Dedifferentiated amniotic fluid mesenchymal stem cell (primary cell): ENCODE measurements at regions not wholly inside any gene's neighbourhood (a gene's known extent, or its start where the extent isn't known, plus 50 kb on each side); places are given as distances from the start of the nearest gene placed in this dataset.

Experiments used
- DNase-seq: peaks from one replicate; pipeline ENCODE4 v3.0.0-alpha.2; 2016; ENCODE audit errors: extremely low spot score

DNA sequence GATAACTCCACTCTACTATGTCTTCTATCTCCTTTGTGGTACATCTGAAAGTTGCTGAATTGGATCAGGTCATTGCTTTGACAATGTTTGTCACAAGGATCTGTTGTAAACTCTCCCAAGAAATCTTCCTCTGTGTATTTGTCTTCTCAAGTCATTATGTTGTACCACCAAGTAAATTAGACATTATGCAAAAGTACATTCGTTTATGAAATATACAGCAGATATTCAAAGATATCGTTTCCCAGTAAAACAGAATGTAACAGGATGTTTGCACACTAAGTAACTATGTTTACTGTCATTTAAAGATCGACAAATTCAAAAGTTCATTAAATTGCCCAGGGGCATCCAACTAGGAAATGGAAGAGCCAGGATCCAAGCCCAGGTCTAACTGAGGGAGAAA lies 739.4 kb downstream of the EFNB2 start:
- no peak for DNase-seq

DNA sequence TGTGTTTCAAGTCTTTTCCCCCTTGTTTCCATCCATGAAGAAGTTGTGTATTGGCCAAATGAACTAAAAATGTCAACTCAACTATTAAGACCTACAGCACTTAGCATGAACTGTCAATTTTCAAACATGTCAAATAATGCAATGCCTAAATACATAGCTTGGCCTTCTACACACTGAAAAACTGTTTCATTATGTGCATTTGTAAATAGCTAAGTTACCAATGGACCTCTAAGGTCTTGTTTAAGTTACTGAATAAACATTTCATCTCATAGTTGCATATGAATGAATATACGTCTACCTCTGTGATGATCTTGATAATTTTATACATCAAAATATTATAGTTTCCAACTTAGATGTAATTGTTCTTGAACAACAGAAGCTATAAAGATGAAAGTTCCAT lies 744.5 kb downstream of the EFNB2 start:
- no peak for DNase-seq

DNA sequence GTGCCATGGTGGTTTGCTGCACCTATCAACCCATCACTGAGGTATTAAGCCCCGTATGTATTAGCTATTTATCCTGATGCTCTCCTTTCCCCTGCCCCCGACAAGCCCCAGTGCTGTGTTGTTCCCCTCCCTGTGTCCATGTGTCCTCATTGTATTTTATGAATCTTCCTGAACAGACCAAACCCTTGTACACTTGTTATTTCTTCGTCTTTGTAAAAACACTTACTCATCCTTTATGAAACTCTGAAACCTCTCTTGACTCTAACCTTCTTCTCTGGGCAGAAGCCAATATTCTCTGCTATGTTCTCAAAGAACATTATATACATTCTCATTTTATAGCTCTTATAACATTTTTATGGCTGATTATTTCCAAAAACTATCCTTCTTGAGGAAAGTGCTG lies 746.9 kb downstream of the EFNB2 start:
- no peak for DNase-seq

DNA sequence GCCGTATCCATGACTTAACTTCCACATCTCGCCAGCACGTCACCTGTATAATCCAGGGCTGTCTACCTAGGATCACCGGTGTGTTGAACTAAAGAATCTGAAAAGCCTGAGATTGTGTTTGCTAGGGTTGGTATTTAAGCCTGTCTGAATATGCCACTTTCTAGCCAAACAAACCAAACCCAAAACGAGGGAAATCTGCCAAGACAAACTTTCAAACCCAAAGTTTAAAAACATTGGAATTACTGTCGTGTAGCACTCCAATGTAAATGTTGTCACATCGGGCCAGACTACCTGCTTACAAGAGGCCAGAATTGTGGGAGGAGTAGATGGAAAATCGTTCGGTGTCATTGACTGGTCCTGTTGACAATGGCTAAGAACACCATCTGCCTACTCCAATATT lies 747.8 kb downstream of the EFNB2 start:
- no peak for DNase-seq

DNA sequence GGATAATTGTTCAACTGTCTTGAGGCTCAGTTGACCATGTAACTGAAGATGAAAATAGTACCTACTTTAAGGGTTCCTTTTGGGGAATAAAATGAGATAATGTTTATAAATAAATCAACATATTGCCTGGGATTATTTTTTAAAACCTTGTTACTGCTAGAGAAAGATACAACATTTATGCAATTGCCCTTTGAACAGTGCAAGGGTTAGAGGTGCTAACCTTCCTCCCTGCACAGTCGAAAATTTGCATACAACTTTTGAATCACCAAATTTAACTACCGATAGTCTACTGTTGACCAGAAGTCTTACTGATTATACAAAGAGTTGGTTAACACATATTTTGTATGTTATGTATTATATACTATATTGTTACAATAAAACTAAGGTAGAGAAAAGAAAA lies 750.0 kb downstream of the EFNB2 start:
- DNase-seq = no peak

DNA sequence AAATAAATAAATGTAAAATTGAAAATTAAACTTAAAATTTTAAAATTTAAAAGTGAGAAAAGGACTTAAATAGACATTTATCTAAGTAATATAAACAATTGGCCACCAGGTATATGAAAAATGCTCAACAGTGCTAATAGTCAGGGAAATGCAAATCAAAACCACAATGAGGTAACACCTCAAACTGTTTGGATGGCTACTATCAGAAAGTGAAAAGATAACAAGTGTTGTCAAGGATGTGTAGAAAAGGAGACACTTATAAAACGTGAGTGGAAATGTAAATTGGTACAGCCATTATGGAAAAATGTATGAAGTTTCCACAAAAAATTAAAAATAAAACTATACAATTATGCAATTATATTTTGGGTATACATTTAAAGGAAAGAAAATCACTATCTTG lies 752.2 kb downstream of the EFNB2 start:
- no peak for DNase-seq

DNA sequence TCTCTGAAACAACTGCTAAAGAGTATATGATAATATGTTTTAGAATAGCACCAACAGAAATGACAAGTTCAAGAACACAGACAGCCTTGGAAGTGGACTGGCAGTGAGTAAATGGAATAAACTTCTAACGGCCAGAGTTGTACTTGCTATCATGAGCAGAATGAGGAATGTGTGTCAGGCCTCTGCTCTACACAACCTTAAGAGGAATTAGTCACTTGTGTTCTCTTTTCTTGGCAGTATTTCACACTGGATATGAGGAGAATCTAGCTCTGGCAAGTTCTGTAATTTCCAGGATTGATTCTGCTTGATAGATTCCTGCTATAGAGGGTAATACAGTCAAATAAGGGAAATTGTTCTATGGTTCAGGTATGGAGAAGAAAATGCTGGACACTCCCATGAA lies 757.3 kb downstream of the EFNB2 start:
- peak; percentile 27 for DNase-seq

DNA sequence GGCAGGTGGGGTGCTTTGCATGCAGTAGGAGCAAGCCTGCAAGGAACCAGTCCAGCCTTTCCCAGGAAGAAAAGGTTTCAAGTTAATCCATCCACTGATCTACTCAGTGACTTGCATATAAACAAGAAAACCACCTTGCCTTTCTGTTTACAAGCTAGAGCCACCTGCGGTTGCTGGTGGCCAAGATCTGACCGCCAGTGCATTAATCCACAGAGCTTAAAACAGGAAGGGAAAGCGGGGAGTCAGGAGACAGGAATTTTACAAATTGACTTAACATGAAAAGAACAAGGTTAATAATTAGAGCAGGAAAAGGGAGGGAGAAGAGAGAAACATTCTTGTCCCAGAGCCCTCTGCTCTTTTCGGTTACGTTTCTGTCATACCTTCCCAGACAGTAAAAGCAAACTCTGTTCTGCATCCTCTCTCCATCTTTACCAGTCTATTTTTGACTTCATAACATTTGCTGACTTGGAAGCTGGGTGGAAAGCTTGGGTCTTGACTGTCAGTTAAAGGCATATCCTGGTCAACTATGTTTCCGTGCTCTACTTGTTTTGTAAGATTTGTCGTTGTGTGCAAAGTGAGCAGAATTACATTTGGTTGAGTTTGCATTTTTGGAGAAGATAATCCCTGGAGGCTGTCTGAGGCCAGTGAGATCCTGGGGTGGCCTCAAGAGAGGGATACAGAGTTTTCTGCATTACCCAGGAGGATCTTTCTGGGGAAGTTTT lies 760.6 kb downstream of the EFNB2 start:
- no peak for DNase-seq

DNA sequence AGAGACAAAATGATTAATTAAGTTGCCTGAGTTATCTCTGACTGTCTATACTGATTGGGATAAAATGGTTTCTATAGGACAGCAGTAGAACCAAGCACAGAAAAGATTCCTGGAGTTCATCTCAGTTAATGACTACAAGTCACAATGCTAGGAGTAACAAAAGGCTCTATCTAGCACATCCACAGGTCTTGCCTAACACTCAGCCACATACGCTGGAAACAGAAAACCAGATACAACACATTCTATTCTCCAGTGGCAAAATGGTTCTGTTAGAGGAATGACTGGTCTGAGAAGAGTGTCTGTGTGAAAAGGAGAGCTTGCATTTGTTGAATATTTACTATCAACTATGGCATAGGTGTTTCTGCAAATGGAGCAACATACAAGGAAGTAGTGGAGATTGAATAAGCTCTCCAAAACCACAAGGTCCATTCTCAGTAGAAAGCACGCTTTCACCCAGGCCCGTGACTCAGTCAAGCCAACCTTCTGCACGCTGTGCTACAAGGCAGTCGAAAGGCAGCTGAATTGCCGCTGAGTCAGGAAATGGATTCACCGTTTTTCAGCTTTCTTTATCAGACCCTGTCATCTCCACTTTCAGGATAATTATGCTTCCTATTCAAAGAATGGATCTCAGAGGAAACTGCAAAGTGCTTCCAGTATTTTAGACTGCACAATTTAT lies 761.5 kb downstream of the EFNB2 start:
- DNase-seq = peak; percentile 56

DNA sequence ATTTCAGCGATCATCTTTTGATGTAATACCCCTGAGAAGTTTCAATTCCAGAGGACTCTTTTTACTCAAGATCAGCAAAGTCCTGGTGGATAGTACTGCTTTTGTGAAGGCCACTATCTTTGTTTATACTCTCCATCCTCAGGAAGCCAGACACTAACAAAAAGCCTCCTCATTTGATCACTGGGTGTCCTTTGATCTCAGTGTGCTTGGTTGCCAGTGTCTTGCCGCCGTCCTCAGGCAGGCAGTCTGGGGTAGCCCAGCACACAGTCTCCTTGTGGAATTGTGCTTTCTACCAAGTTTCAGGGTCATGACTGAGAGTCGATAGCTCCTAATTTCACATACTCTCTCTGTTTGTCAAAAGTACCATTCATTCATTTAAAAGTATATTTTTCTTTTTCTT lies 762.2 kb downstream of the EFNB2 start:
- DNase-seq = no peak

DNA sequence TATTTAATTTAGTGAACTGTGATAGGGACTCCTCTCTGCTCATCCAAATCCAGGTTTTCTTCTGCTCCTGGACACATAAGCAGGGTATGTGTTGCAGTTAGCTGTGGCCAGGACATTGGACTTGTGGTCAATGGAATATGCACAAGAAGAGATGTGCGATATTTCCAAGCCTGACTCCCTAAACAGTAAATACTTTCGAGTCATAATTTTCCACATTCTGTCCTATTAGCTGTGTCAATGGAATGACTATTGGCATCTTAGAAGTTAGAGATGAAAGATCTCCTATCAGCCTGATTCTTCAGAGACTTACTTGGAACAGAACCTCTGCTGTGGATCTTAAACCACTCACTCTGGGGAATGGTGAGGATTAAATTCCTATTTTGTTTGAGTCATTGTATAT lies 771.0 kb downstream of the EFNB2 start:
- DNase-seq = no peak

DNA sequence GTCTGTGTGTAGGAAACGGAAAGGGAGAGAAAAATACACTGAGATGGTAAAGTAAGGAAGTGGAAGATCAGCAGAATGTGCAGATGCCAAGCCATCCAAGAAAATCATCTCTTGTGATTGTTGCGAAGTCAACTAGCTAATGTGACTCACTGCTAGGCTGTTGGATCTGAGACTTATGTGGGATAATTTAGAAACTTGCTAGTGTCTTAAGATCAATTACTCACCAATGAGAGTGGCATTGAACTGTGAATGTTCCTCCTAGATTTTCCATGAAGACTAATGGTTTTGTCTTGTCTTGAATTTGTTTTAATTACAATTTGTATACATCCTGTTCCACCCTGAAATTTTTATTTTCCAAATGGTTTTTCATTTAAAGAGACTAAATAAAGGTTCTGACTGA lies 771.6 kb downstream of the EFNB2 start:
- no peak for DNase-seq

DNA sequence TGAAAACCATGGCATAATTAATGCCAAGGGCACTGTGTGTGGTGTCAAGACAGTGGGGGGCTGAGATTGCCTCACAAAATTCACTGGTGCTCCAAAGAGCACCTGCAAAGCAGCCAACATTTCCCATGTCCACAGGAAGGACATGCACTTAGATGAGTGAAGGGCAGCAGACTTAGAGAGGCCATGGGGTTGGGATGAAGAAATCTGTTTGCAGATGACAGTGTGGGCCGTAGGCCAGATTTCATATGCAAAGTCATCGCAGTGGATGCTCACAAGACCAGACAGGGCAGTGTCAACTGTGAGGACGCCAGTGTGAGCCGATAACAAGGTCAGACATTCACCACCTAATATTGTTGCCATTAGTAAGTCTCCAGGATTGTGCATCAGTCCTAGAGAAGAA lies 773.4 kb downstream of the EFNB2 start:
- no peak for DNase-seq

DNA sequence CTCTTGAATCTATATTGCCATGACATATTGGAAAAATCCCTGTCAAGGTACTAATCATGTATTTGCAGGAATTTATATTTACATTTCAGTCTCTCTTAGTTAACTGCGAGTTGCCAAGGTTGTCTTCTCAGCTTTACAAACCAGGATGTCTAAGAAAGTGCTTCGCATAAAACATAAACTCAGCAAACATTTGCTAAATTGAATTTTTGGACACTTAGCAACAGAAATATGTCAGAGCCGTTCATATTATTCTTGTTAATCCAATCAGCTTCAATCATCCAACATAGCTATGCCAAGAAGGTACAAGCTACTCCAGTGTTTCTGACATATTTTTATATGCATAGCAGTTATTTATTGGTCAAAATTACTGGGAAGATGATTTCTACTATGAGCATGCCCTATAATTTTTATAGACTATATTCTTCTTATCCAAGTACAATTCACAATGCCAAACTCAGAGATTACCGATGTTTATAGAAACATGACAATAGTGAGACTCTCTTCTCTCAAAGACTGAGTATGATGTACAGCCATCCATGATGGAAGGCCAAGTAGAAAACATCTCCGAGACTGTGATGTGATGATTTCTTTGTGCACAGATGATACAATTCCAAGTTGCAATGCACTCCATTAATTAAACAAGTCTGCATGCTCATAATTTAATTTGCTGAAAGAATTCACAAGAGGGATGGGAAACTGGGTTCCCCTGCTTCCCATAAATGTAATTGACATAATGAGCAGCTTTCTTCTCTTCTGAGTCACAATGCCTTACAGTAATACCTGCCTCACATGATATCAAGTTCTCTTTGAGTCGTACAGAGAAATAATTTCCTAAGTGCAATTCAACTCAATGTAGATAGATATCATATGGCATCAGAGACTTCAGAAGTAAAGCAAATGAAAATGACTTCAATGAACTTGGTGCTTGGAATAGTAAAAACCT lies 776.3 kb downstream of the EFNB2 start:
- DNase-seq = no peak

DNA sequence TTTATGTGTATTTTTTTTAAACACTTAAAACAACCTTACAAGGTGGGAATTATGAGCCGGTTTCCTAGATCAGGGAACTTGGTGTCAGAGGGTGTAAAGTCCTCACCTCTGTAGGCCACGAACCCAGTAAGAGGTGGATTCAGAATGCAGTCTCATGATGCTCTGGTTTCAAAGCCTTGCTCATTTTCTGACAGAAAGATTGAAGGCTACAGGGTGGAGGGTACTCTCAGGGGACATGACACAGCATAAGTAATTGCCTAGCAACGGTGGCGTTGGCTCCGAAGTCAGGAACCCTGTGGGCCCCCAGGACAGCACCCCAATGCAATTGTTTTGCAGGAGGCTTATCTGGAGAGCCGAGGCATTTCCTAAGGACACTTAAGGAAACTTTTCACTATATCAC lies 794.7 kb downstream of the EFNB2 start:
- no peak for DNase-seq

DNA sequence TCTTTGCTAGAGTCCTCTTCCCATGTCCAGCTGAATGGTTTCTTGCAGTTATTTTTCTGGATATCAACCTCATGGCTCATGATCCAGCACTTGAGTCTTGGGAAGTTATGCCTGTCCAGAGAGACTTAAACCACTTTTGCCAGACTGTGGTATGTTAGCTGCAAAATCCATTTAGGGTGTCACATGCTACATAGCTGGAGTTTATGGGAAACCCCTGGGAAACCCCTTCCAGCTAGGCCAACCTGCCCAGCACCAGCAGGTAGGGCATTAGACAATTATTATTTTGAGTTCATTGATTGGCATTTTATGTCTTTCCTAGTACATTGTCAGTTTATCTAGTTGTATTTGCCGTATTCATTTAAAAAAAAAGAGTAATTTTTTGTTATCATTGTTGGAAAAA lies 797.8 kb downstream of the EFNB2 start:
- no peak for DNase-seq

DNA sequence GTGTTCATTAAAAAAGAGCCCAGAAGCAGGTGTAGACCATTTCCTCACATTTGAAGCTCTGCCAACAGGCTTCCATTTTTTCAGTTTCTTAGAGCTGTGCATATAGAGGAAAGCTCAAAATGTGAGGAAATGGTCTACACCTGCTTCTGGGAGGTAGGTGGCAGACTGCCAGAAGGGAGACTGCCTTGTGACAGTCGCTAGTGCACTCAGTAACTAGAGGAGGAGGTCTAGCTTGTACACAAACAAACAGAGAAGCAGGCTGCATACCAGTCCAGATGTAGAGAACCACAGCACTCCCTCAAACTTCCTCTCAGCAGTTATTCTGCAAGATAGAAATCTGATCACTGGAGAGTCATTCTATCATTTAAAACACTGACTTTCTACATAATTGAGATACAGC lies 800.2 kb downstream of the EFNB2 start:
- DNase-seq = no peak

DNA sequence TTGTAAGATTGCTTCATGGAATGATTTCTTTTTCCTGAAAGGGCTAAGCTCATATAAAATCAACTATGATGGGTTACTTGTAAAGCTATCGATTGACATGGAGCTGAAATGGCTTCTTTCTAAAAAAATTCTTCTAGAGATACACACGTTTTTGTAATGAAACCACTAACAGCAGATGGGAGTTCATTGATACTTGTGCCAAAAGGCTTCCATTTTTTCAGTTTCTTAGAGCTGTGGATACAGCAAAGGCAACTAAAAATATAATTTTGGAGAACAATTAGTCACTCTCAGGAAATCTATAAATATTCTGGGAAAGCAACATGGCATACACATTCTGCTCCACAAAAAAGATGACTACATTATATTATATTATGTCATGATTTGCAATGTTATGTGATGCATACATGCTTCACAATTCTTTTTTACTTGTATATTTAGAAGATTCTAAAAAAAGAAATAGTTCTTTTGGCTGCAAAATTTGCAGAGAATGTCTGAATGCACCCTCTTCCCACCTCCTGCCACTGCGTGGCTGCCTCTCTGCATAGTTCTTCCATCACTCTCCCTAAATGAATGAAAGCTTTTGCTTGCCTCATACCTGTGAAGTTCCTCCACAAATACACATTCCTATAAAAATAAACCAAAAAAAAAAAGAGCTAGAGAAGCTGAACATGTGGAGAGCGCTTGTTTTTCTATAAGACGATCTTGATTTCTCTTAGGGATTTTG lies 802.5 kb downstream of the EFNB2 start:
- no peak for DNase-seq

DNA sequence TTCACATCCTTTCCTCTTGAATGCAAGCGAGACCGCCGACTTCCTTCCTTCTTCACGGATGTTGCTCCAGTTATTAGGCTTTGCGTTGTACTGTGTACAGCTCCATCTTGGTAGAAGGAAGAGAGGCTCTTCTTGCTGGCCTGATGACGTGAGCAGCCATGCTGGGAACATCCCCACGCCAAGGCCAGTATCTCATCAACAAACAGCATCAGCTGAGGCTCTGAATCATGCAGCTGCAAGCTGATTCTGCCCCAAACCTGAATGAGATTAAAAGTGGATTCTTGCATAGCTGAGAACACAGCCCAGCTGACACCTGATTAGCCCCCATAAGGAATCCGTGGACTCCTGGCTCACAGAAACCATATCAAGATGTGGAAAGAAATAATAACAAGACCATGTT lies 809.6 kb downstream of the EFNB2 start:
- no peak for DNase-seq

DNA sequence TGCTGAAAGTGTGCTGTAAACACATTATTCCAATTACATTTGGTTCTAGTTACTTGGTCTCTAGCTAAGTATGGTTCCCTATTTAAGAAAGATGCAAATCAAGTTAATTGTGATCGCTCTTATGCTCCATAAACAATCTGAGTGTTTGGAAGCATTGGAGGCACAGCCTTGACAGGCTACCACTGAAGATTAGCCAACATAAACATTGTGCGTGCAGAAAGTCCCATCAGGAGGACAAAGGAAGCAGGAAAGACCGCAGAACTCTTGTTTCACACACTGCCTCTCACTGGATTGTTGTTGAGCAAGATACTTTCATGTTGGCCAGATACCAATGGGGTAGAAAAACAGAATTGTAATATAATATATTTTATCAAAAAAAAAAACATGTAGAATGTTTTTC lies 814.4 kb downstream of the EFNB2 start:
- DNase-seq = no peak

DNA sequence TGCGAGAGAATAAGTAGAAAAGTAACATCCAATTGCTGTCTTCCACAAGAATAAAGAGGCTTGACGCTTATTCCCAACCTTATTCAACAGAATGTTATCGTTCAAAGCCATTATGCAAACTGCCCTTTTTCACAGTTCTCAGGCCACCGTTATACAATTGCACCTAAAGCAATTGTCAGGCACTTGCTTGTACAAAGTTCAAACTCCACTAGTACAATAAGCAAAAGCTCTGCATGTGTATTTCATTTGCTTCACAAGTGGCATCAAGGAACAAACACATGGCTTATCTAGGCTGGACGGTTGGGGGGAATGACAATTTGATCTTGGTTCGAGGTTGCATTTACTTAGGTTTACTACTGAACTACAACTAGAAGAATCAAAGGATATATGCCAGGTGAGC lies 815.6 kb downstream of the EFNB2 start:
- DNase-seq = no peak

DNA sequence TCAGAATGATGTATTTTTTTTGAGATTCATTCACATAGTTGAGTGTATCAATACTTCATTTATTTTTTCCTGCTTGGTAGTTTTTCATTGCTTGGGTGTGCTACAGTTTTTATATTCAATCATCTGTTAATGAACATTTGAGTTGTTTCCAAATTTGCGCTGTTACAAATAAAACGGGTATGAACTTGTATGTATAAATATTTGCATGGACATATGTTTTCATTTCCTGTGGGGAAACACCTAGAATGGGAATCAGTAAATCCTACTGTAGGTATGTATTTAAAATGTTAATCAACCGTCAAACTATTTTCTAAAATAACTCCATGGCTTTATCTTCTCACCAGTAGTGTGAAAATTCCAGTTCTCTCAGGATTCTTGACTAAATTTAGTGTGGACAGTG lies 826.3 kb downstream of the EFNB2 start:
- no peak for DNase-seq
